K562 (cell line): ENCODE measurements at regions not wholly inside any gene's neighbourhood (a gene's known extent, or its start where the extent isn't known, plus 50 kb on each side); places are given as distances from the start of the nearest gene placed in this dataset.

Source experiments
- CEBPG ChIP-seq, 3 experiments: fragments of 200-800 bp in 1 of 3; sonication (Bioruptor generic) in 1 of 3; sonication (generic) in 1 of 3; formaldehyde crosslinking in 1 of 3; IDR thresholded peaks in 2 of 3; conservative IDR thresholded peaks in 1 of 3; 2 replicates each; pipeline versions ENCODE4 v1.6.1 to v1.8.0; 2016 to 2022; ENCODE audit warnings: missing compliant biosample characterization in 2 of 3, missing genetic modification characterization in 2 of 3, mild to moderate bottlenecking in 1 of 3, missing genetic modification reagents in 1 of 3
- CTCF ChIP-seq, 3 experiments: IDR thresholded peaks in 2 of 3; conservative IDR thresholded peaks in 1 of 3; 2 replicates each; pipeline ENCODE4 v1.5.1; 2011 to 2012; ENCODE audit warnings: low read length in 3 of 3, mild to moderate bottlenecking in 3 of 3, control low read depth in 2 of 3, improper control_type of control experiment in 1 of 3, inconsistent platforms in 1 of 3, low read depth in 1 of 3, mixed read lengths in 1 of 3, moderate library complexity in 1 of 3; ENCODE audit not compliant: insufficient read depth in 2 of 3
- ERF ChIP-seq: fragments of 450-650 bp; formaldehyde crosslinking; IDR thresholded peaks from 2 replicates; pipeline ENCODE4 v1.4.0; 2020; ENCODE audit warnings: mild to moderate bottlenecking, mixed read lengths
- ESRRA ChIP-seq: fragments of 450-650 bp; IDR thresholded peaks from 2 replicates; pipeline ENCODE4 v1.6.1; 2014; ENCODE audit warnings: low read depth, mild to moderate bottlenecking, moderate library complexity, borderline replicate concordance
- MXD1 ChIP-seq: fragments of 250-450 bp; sonication (Bioruptor Pico); IDR thresholded peaks from 2 replicates; pipeline ENCODE4 v1.8.0; 2021; ENCODE audit warnings: borderline replicate concordance, mild to moderate bottlenecking, moderate library complexity; ENCODE audit not compliant: poor library complexity, severe bottlenecking
- POLR2AphosphoS5 ChIP-seq: IDR thresholded peaks from 2 replicates; pipeline ENCODE4 v1.6.1; 2011; ENCODE audit warnings: mild to moderate bottlenecking, low read depth, low read length, moderate library complexity; ENCODE audit not compliant: control insufficient read depth, insufficient read depth
- SRF ChIP-seq, 2 experiments: fragments of 250-450, 450-650 bp in 1 of 2; sonication (Bioruptor Pico) in 1 of 2; sonication (generic) in 1 of 2; formaldehyde crosslinking; IDR thresholded peaks; 2 replicates each; pipeline versions ENCODE4 v1.5.0 to v1.5.1; 2020 to 2022; ENCODE audit warnings: mild to moderate bottlenecking in 1 of 2, missing genetic modification reagents in 1 of 2

GRCh38 chr14:101045511-101045910 is 142.0 kb upstream of the RTL1 start:
- TF ChIP-seq CTCF (IDR thresholded peaks at IDR 0.05 in 2 of 3, conservative IDR thresholded peaks at IDR 0.05 in 1 of 3; ENCODE audit: insufficient read depth in 2 of 3, low read depth in 1 of 3, low read length in 3 of 3) (no peak), SRF (CRISPR knock-in tag; IDR thresholded peaks at IDR 0.05) (no peak), MXD1 (CRISPR knock-in tag) (no peak), CEBPG (CRISPR knock-in tag; IDR thresholded peaks at IDR 0.05) (no peak), CEBPG (tag; conservative IDR thresholded peaks at IDR 0.05 in 1 of 2, IDR thresholded peaks at IDR 0.05 in 1 of 2) (no peak), ERF (CRISPR knock-in tag) (no peak), ESRRA (no peak), POLR2AphosphoS5 (no peak)
